Lower leg skin (tissue), 3 donors: ENCODE measurements at regions not wholly inside any gene's neighbourhood (a gene's known extent, or its start where the extent isn't known, plus 50 kb on each side); places are given as distances from the start of the nearest gene placed in this dataset.

Experiments
- POLR2A ChIP-seq, 2 donors: fragments of 450-650 bp; IDR thresholded peaks; one replicate each; pipeline ENCODE4 v1.6.1; 2016 to 2017; ENCODE audit warnings: antibody characterized with exemption in 2 of 2, mild to moderate bottlenecking in 1 of 2, moderate library complexity in 1 of 2
- TF ChIP-seq, protein P1 (sequence below), 3 donors: fragments of 450-650 bp; IDR thresholded peaks; one replicate each; pipeline ENCODE4 v1.5.1; 2016; ENCODE audit warnings: antibody characterized with exemption in 3 of 3, mild to moderate bottlenecking in 3 of 3, moderate library complexity in 2 of 3

DNA sequence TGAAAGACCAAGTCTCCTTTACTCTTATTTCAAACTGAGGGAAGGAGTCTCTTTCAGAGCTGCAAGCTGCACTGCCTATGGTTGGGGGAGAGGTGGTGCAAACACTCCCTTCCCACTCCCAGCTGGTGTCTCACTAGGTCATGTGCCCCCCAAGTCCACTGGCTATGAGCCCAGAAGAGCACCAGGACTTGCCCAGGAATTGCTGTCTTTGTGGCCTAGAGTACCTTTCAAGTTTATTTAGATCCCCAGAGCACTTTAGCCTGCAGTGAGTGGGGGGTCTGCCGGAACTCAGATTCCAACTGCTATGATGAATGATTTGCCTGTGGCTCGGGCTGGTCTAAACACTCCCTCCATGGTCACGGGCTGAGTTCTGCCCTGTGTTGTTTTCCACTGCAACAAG, 192.6 kb upstream of the CITED2 start:
- TF ChIP-seq, protein P1, sequence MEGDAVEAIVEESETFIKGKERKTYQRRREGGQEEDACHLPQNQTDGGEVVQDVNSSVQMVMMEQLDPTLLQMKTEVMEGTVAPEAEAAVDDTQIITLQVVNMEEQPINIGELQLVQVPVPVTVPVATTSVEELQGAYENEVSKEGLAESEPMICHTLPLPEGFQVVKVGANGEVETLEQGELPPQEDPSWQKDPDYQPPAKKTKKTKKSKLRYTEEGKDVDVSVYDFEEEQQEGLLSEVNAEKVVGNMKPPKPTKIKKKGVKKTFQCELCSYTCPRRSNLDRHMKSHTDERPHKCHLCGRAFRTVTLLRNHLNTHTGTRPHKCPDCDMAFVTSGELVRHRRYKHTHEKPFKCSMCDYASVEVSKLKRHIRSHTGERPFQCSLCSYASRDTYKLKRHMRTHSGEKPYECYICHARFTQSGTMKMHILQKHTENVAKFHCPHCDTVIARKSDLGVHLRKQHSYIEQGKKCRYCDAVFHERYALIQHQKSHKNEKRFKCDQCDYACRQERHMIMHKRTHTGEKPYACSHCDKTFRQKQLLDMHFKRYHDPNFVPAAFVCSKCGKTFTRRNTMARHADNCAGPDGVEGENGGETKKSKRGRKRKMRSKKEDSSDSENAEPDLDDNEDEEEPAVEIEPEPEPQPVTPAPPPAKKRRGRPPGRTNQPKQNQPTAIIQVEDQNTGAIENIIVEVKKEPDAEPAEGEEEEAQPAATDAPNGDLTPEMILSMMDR (IDR thresholded peaks at IDR 0.05): no peak
- TF ChIP-seq POLR2A (IDR thresholded peaks at IDR 0.05): no peak
